ENCODE measurements at regions not wholly inside any gene's neighbourhood (a gene's known extent, or its start where the extent isn't known, plus 50 kb on each side); places are given as distances from the start of the nearest gene placed in this dataset.

- no peak for DNase-seq (ENCODE audit: low read depth in 2 of 2)
- TF ChIP-seq, protein P1, sequence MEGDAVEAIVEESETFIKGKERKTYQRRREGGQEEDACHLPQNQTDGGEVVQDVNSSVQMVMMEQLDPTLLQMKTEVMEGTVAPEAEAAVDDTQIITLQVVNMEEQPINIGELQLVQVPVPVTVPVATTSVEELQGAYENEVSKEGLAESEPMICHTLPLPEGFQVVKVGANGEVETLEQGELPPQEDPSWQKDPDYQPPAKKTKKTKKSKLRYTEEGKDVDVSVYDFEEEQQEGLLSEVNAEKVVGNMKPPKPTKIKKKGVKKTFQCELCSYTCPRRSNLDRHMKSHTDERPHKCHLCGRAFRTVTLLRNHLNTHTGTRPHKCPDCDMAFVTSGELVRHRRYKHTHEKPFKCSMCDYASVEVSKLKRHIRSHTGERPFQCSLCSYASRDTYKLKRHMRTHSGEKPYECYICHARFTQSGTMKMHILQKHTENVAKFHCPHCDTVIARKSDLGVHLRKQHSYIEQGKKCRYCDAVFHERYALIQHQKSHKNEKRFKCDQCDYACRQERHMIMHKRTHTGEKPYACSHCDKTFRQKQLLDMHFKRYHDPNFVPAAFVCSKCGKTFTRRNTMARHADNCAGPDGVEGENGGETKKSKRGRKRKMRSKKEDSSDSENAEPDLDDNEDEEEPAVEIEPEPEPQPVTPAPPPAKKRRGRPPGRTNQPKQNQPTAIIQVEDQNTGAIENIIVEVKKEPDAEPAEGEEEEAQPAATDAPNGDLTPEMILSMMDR (IDR thresholded peaks at IDR 0.05; ENCODE audit: low read depth, low read length), result no peak
- no peak overlapping the region for H3K4me3 ChIP-seq (replicated peaks in 1 of 2; ENCODE audit: low read depth in 2 of 2, low read length in 2 of 2)
Observed at GRCh38 chr6:147756891-147757290, 248.4 kb downstream of the SAMD5 start.

- TF ChIP-seq, protein P1 (IDR thresholded peaks at IDR 0.05; ENCODE audit: low read depth, low read length), result no peak
- no peak for DNase-seq (ENCODE audit: low read depth in 2 of 2)
- no peak overlapping the region for H3K4me3 ChIP-seq (replicated peaks in 1 of 2; ENCODE audit: low read depth in 2 of 2, low read length in 2 of 2)
Observed at GRCh38 chr6:147757291-147757690, 248.8 kb downstream of the SAMD5 start.

GRCh38 chr6:147758303-147758702, 249.8 kb downstream of the SAMD5 start:
- no peak for DNase-seq (ENCODE audit: low read depth in 2 of 2)
- no peak overlapping the region for H3K4me3 ChIP-seq (replicated peaks in 1 of 2; ENCODE audit: low read depth in 2 of 2, low read length in 2 of 2)
- TF ChIP-seq, protein P1 (IDR thresholded peaks at IDR 0.05; ENCODE audit: low read depth, low read length), result no peak

DNA sequence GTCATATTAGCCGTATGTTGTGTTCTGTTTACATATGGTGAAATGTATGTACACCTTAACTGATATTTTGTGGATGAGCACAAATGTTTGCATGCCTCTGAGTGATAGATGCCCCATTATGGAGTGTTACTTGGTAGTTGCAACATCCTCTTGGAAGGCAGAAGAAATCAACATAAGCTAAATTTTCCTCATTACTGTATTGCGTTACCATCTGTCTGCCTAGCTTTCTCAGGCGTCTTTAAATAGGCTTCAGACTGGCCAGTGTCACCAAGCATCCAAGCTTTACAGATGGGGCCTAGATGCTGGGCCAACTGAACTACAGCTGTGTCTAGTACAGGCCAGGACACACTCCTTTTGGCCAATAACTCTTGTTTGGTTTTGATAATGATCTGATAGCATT, 250.6 kb downstream of the SAMD5 start:
- peak in 1 of 2 donors; percentile 30 for DNase-seq (ENCODE audit: low read depth in 2 of 2)
- H3K4me3 ChIP-seq (replicated peaks in 1 of 2; ENCODE audit: low read depth in 2 of 2, low read length in 2 of 2), result no peak overlapping the region
- TF ChIP-seq, protein P1 (IDR thresholded peaks at IDR 0.05; ENCODE audit: low read depth, low read length), result no peak

GRCh38 chr6:147759536-147759935, 251.0 kb downstream of the SAMD5 start:
- no peak overlapping the region for H3K4me3 ChIP-seq (replicated peaks in 1 of 2; ENCODE audit: low read depth in 2 of 2, low read length in 2 of 2)
- DNase-seq (ENCODE audit: low read depth in 2 of 2), result no peak
- TF ChIP-seq, protein P1 (IDR thresholded peaks at IDR 0.05; ENCODE audit: low read depth, low read length), result no peak

DNA sequence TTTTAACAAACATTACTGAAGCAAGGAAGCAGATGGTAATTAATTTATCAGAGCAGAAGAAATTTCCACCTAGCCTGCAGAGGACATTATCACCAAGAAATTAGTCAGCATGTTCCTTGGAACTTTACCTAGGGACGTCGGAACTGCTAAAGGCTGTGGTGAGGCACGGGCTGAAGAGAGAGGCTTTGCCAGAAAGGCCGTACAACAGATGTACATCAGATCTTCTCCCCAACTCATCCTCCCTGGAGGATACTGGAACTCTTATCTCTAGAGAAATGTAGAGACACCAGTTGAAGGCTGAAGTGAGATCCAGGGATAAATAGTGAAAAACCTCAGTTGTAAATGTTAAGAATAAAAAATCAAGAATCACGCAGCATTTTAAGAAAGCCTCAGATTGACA, 257.1 kb downstream of the SAMD5 start:
- TF ChIP-seq, protein P1 (IDR thresholded peaks at IDR 0.05; ENCODE audit: low read depth, low read length), result no peak
- no peak overlapping the region for H3K4me3 ChIP-seq (replicated peaks in 1 of 2; ENCODE audit: low read depth in 2 of 2, low read length in 2 of 2)
- no peak for DNase-seq (ENCODE audit: low read depth in 2 of 2)

- H3K4me3 ChIP-seq (replicated peaks in 1 of 2; ENCODE audit: low read depth in 2 of 2, low read length in 2 of 2), result no peak overlapping the region
- TF ChIP-seq, protein P1 (IDR thresholded peaks at IDR 0.05; ENCODE audit: low read depth, low read length), result no peak
- DNase-seq (ENCODE audit: low read depth in 2 of 2), result no peak
Observed at GRCh38 chr6:147768969-147769368, 260.5 kb downstream of the SAMD5 start.
